DMS79 (cell line): ENCODE measurements at regions not wholly inside any gene's neighbourhood (a gene's known extent, or its start where the extent isn't known, plus 50 kb on each side); places are given as distances from the start of the nearest gene placed in this dataset.
A peak's percentile ranks its signal among the peaks of the same experiment; 100 is the strongest.
"Not testable (repeated sequence)": the region's sequence is repeated elsewhere in the genome, so short reads cannot be mapped to it uniquely, and the experiment has no call there.

Experiments used
- DNase-seq: peaks from one replicate; lab custom pipeline; 2025; lab: John Stamatoyannopoulos, UW

DNA sequence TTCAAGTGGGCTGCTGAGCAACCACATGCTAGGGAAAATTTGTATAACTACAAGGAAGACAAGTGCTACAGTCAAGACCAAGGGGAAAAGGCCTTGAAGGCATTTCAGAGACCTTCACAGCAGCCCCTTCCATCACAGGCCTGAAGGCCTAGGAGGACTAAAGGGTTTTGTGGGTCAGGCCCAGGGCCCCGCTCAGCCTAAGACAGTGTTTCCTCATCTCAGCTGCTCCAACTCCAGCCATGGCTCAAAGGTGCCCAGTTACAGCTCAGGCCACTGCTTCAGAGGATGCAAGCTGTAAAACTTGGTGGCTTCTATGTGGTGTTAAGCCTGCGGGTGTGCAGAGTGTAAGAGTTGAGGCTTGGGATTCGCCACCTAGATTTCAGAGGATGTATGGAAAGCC lies 260.5 kb downstream of the NXPE2 start:
- no peak for DNase-seq

DNA sequence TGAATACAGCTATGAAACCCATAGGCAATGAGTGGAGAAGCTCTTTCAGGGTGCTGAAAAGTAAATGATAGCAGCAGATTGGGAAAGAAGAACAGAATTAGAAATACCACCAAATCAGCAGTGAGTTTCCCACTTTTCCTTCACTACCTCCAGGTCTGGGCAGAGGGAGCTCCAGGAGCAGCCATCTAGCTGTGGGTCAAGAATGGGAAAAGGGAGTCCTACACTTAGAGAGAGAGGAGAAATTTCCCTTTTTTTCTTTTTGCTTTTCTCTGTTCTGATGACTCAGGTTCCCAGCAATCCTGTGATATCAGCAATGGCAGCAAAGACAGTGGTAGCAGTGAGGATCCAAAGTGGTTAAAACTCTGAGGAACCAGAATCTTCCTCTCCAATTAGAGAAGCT lies 263.9 kb downstream of the NXPE2 start:
- no peak for DNase-seq

DNA sequence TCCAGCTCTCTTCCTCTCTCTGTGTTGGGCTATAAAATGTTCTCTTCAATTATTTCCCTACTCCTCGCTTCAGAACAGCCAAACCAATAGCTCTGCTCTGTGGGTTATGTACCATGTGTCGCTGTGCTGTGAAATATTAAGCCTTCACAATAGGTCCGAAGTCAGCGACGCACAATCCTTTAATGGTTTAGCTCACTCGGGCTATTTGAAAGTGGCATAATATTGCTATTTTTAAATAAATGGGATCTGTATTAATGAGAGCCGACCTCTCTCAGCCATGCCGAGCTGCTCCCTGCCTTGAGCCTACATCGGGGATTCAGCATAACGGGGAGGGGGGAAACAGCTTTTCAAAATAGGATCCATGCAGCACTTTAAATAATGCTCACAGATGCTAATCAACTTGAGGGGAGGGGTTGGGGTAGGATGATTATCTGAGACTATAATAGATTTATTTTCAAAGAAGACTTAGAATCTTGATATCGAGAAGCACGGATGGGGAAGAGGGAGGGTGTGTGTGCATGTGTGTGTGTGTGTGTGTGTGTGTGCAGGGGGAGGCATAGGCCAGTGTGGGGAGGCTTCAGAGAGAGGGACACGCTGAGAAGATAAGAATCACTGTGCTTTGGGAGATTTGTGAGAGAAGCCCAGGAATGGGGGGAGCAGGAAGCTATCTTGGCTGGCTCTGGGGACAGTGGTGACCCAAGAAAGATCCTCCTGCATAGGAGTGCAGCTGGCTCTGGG lies 271.5 kb downstream of the NXPE2 start:
- no peak for DNase-seq

DNA sequence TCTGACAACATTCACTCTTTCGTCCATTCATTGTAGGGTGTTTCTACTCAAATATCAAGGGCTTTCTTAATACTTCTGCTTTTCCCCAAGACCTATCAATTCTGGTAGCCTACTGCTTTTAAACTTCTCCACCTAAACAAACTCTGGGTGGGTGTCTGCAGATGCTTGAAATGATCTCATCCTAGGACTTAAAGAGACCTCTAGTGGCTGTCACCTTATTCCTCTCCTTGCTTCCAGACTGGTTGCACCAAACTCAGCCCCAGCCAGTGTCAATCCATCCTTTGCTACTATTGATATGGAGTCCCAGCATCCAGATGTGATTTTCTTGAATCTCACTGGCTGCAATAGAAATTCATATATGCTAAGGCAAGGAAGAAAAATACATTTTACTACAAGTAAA lies 274.7 kb downstream of the NXPE2 start:
- no peak for DNase-seq

DNA sequence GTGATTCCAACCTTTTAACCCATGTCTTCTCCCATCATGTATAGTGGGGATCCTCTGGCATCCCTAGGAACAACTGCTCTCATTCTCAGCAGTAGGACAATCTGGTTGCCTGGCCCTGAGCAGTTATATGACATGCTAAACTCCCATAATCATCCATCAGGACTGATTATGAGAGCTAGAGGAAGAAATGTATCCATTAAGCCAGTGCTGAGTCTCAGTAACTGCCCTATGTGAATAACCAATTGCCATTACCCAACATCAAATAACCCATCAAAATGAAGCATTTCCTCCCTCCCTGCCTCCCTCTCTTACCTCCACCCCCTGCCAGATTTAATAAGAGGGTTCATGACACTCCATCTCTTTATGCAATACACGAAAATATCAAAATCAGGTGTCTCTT lies 277.6 kb downstream of the NXPE2 start:
- no peak for DNase-seq

DNA sequence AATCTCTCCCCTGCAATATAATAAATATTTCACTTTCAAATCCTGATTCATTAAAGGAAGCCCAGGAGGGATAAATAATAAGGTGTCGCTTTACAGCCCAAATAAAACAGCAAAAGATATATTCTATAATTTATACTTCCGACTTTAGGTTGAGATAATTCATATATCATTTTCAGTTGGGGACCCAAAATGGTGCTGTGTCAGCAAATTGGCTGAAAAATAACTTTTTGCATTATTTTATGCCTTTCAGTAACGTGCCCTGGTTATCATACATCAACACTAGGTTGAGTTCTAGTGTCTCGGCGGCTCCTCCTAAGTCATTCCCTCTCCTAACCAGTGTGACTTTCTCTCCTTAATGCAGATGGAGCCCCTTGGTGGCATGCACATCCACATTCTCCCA lies 278.2 kb downstream of the NXPE2 start:
- DNase-seq, result no peak

DNA sequence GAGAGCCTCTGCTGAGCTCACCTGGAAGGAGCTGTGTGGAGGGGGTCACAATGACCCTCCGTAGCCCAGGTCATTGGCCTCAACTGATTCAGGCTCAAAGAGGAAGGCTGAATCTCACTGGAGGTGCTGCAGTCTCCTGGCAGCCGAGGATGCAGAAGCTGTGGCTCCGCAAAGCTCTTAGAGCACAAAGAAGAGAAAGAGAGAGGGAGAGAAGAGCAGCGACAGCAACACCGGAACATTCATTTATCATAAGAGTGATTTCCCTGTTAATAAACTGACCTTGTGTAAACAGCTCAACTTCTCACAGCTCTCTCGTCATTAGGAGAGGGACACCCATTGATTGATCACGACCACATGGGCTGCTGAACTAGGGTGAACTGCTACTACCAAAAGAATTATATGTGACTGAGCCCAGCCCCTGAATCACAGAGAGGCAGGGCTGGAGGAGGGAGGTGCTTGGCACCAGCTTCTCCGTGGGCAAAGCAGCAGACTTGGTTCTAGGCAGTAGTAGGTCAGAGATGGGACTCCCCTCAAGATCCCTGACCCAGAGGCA lies 281.7 kb downstream of the NXPE2 start:
- no peak for DNase-seq

DNA sequence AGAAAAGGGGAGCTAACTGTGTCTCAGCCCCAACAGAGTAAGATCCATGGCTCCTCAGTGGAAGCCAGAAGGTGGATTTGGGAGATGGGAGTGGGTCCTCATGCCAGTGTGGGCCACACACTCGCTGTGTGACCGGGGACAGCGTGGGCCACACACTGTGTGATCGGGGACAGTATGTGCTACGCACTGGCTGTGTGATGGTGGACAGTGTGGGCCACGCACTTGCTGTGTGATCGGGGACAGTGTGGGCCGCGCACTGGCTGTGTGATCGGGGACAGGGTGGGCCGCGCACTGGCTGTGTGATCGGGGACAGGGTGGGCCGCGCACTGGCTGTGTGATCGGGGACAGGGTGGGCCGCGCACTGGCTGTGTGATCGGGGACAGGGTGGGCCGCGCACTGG lies 282.5 kb downstream of the NXPE2 start:
- DNase-seq, result not testable (repeated sequence)

DNA sequence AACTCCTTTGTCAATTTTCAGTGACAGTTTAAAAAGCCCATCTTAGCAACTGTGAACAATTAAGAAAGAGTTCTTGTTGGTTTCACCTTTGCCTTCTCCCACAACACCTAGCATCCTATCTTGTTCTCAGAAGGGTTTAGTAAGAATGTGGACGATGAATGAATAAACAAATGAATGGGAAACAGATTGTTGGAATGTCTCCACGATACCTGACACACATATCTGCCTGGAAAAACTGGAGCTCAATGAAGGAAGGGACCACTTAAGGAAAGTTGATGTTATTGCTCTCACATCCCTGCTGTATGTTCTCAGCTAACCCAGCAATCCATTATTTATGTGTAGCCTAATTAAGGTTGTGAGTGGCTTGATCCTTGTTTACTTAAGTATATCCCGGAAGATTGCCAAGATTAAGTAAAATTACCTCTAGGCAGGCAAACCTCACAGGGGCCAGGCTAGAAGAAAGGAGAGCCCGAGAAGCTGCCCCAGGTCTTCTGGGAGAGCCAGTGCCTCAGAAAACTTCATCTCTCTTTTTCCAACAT lies 286.4 kb downstream of the NXPE2 start:
- DNase-seq, result peak; percentile 82

DNA sequence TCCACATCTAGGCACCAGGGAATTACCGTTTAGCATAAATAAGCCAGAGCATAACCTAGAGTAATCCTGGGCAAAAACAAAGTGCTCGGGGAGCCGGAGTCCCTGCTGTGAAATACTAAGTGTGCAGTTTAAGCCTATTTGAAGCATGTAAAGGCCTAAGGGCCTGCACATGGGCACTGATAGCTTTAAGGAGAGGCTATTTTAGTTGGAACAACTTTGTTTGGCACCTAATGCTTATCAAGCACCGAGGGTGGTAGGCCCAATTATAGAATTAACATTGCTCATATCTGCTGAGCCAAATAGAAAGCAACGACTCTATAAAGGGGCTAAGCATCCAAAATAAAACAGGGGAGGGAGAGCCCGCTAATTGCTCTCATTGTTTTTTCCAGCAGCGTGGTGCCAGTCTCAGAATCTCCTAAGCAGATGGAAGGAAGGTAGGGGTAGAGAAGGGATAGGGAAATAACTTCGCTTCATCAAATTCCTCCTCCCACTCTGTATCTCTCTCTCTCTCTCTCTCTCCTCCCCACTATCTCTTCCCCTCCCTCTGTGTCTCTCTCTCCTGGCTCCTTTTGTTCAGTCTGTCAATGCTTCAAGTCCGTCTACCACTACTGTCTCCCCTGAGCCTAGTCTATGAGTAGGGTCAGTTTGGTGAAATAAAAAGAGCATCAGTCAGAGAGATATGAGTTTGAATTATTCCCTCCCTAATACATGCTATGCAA lies 292.8 kb downstream of the NXPE2 start:
- no peak for DNase-seq

DNA sequence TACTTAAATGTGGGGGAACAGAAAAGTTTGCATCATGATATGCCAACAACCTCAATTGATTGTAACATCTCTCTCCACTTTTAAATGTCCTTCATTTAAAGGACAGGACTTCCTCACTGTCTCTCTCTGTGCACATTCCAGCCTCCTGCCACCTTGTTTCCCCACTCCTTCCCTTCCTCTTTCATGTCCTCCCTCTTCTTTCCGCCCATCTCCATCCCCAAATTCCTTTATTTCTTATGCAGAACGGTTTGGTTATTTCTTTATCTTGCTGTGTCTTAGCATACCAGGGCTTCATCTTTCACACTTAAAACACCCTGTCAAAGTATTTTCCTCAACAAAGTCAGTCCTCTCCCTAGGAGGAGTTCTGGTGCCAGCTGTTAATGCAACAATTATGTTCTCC lies 293.8 kb downstream of the NXPE2 start:
- no peak for DNase-seq

DNA sequence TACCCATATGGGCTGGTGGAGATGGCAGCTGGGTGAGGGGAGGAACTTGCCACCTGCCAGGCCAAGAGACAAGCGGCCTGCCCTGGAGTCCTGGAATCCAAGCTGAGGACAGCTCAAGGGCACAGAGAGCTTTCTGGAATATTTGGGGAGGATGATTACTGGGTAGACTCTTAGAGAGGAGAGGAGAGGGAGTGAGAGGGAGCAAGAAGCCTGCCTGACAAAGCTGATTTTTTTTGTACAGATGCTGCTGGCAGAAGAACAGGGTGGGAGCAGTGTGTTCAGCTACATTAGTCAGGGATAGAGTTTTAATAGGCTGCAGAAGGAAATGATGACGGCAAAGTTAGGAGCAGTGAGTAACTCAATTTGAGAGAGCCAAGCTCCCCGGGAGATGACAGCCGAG lies 299.3 kb downstream of the NXPE2 start:
- no peak for DNase-seq

DNA sequence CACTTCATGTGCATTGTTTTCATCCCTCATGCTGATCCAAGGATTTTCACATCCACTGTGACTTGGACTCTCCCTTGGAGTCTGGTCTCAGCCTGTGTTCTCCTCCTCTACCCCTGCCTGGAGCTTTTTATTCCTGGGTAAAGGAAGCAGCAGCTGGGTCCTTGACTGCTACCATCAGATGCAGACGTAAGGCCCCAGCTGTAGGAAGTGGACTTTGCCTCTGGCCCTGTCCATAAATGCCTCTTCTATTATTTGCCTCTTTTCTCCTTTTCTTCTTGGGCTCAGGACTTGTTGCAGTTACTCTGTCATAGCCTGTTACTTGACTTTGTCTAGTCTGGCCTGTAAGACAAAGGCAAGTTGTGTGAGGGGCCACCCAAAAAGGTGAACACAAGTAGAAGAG lies 303.8 kb downstream of the NXPE2 start:
- DNase-seq, result no peak

DNA sequence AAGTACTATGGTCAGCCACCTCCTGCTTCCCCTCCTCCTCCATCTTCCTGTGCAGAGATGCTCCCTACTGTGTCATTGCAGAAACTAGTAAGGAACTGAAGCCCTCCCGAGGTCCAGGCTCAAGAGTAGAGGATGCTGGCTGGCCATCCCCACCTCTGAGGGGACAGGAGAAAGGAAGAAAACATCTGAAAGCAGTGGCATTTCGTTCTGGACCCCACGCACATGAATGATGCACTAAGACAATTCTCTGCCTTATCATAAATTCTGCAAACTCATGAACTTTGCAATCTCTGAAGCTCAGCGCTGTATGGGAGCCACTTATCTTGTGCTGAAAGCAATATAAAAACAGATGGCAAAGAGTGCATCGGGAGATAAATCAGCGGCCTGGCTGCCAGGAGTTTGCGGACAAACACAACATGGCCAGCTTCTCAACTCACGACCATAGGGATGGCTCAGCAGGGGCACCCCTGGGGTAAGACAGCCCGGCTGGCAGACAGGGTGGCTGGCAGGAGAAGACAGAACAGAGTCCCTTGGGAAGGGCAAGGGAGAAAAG lies 306.4 kb downstream of the NXPE2 start:
- DNase-seq, result no peak

DNA sequence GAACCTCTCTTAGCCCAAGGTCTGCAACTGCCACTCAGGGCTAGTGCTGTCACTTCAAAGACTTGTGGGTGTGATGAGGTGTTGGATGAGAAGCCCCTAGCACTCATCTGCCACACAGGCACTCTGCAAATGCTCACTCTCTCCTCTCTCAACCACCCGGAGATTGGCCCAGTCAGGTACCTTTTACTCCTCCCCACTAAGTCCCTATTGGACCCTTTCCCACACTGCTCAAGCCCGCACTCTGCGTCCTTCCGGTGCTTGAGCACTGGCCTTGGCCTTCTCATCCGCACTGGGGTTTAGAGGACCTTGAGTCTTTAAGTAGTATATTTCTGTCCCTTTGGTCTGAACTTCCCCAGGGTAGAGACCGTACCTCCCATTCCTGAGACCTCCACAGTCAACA lies 308.0 kb downstream of the NXPE2 start:
- no peak for DNase-seq

DNA sequence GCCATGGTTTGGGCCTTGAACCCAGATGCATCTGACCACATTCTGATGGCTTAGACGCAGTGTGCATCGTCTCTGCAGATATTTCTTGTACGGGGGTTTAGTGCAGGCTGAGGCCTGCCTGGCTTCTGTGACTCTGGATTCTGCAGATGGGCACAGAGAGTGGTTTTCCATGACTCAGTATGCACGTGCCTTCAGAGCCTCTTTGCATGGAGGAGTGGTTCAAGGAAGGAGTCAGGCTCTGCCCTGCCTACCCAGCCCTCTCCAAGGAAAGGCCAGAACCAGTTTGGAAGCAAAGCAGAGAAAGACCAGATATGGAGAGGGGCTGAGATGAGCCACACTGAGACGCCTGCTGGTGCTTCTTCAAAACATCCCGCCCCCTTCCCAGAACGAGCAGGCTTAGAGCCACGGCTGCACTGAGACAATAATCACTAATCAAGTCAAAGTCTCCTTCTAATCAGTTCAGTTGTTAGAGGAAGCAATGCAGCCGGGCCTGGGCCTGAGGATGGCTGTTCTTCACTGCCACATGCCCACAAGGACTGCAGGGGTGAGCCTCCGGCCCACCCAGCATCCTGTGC lies 308.9 kb downstream of the NXPE2 start:
- DNase-seq, result no peak

DNA sequence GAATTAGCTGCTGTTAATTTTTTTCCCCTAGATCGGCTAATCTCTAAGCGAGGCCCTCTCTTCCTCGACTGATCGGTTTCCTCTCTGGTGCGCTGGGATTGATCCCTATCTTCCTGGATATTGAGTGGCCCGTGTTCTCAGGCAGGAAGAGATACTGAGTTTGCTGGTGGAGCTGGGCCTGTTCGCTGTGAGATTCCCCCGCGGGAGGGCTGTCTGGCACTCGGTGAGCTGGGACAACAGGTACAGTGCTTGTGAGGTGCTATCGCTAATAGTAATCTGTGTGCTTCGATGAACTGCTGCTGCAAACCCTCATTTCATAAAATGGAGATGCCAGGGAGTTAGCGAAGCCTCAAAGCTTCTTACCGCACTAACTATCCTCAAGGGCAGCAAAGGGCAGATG lies 310.3 kb downstream of the NXPE2 start:
- no peak for DNase-seq

DNA sequence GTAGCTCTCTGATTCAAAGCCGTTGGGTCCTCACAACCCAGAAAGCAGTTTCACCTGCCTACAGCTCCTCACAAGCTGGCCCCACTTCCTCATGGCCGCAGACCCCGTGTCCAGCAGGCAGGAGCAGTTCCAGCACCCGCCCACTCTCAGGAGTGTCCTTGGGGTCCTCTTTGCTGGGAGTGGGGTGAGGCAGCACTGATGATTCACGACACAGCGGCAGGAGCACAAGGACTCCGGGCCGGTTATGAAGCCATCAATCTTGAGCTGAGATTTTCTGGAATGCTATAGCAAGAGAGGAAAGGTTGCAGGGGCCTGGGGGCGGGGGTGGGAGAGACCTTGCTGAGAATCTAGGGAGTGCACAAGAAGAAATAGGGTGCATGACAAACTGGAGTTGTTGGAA lies 311.2 kb downstream of the NXPE2 start:
- DNase-seq, result no peak

DNA sequence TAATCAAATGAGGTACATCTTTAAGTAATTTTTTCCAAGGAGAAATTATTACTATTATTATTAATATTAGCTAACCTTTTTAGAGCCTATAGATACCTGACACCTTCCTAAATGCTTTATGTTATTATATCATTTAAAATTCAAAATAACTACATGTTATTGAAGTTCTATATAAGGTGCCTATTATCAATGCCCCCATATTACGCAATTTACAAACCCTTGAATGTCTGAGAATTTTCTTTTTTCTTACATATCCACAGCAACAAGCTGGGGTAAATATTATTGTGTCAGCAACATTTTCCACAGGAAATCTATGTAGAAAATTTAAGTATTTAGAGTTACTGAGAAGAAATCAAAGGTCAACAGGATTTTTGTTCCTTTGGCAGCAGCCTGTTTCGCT lies 327.3 kb downstream of the NXPE2 start:
- DNase-seq, result no peak

DNA sequence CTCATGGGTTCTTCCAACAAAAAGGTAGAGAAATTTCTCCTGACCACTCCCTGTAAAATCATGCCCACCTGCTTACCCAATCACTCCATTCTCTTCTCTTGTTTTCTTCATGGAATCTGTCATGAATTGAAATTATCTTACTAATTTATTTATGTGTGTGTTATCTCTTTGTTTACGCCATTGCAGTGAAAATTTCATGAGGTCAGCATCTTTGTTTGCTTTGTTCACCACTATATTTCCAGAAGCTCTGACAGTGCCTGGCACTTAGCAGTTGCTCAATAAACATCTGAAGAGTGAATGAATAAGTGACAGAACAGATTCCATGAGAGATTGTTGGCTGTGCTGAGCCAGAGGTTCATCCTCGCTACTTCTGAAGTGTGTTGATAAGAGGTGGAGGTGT lies 329.5 kb downstream of the NXPE2 start:
- no peak for DNase-seq

DNA sequence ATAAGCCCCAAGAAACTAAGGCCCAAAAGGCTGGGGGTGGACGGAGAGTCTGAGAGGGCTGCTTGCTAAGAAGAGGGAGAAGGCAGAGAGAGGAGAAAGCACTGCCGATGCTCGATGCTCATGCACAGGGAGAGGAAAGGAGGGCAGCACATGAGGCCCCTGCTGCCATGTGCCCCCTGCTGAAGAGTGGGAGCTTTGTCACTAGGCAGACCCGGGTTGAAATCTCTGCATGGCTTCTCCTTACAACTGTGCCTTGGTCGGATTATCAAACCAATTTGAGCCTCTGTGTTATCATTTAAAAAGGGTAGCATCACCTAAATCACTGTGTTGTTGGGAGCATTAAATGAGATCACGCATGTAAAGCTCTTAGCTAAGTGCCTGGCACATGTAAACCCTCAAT lies 330.5 kb downstream of the NXPE2 start:
- no peak for DNase-seq

DNA sequence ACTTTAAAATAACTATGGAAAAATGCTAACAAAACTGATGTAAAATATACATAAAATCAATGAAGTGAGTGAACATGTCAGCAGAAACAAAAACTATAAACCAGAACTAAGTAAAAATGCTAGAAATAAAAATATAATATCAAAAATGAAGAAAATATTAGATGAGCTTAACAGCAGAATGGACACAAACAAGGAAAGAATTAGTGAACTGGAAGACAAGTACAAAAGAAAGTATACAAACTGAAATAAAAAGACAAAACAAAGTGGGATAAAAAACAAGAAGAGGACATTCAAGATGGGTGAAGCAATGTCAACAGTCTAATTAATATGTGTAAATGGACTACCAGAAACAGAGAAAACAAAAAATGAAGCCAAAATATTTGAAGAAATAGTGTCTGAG lies 339.2 kb downstream of the NXPE2 start:
- no peak for DNase-seq

DNA sequence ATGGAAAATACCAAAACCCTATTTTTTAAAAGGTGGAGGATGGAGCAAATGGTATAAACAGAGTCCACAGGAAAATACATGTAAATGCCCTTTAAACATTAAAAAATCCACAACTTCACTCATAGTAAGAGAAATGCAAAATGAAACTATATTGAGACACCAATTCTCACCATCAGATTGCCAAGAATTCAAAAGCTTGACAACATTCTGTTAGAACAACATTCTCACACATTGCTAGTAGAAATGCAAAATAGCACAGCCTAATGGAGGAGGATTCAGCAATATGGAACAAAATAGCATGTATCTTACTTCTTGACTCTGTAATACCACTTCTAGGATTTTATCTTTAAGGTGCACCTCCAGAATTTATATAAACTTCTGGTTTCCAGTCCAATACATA lies 351.8 kb downstream of the NXPE2 start:
- DNase-seq, result no peak
